Non-pigmented ciliary epithelial cell (primary cell): ENCODE measurements at regions not wholly inside any gene's neighbourhood (a gene's known extent, or its start where the extent isn't known, plus 50 kb on each side); places are given as distances from the start of the nearest gene placed in this dataset.
"Not testable (repeated sequence)": the region's sequence is repeated elsewhere in the genome, so short reads cannot be mapped to it uniquely, and the experiment has no call there.

Experiments used
- DNase-seq: peaks from one replicate; pipeline ENCODE4 v3.0.0-alpha.2; 2010; ENCODE audit warnings: low read depth

DNA sequence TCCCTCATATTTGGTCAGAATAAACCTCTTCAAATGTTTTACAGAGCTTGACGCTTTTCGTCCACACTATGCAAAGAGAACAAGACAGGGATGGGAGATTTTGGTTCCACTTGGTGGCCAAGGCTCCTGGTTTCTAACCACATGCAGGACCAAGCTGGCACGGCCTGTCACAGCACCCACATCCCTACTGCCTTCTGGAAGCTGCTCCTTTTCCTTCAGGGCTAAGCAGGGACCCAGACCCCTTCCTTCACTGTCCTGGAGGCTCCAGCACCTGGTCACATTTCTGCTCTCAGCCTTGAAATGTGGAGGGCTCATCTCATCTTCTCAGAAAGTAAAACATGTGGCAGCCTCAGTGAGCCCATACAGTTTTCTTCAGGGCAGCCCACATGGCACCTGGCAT lies 50.4 kb upstream of the ARHGEF7 start:
- no peak for DNase-seq

DNA sequence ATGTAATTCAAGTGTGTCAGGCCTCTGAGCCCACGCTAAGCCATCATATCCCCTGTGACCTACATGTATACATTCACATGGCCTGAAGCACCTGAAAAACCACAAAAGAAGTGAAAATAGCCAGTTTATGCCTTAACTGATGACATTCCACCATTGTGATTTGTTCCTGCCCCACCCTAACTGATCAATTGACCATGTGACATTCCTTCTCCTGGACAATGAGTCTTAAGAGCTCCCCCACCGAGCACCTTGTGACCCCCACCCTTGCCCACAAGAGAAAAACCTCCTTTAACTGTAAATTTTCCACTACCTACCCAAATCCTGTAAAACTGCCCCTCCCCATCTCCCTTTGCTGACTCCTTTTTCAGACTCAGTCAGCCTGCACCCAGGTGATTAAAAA lies 52.1 kb upstream of the ARHGEF7 start:
- no peak for DNase-seq

DNA sequence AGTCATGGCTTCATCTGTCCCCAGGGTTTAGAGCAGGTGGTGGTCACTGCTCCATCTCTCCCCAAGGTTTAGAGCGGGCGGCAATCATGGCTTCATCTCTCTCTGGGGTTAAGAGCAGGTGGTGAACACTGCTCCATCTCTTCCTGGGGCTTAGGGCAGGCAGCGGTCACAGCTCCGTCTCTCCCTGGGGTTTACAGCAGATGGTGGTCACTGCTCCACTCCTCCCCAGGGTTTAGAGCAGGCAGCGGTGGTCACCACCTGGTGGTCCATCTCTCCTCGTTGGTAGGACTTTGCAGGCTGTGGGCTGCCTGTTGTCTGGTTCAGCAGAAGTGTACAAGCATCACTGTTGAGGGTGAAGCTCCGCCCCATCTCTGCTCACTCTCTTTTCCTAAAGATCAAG lies 52.8 kb upstream of the ARHGEF7 start:
- no peak for DNase-seq

DNA sequence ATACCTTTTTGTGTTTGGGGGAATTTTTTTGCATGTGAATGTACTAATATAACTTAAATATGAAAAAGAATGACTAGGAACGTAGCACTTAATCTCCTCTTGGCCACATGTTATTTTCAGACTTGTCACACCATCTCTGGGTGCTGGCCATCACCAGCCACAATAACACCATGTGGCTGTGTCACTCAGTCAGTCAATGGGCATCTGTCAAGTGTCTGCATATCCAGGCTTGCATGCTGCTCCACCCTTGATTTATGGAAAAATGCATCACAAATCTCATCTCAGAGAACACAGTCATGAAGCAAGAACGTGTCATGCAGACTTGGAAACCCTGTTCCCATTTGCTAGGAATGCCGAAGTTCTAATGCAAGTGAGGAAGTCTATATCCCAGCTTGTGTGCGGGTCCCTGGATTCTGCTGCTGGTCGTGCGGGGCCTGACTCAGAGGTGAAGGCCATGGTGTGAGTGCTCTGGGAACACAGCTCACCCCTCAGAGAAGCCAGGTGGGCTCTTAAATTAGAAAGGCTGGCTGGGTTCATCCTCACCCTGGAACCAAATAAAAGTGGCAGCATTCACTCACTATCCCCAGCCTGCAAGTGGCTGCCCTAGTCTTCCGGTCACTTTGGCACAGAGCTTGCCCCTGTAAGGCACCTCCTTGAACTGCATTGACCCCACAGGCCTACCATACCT lies 53.6 kb upstream of the ARHGEF7 start:
- no peak for DNase-seq

DNA sequence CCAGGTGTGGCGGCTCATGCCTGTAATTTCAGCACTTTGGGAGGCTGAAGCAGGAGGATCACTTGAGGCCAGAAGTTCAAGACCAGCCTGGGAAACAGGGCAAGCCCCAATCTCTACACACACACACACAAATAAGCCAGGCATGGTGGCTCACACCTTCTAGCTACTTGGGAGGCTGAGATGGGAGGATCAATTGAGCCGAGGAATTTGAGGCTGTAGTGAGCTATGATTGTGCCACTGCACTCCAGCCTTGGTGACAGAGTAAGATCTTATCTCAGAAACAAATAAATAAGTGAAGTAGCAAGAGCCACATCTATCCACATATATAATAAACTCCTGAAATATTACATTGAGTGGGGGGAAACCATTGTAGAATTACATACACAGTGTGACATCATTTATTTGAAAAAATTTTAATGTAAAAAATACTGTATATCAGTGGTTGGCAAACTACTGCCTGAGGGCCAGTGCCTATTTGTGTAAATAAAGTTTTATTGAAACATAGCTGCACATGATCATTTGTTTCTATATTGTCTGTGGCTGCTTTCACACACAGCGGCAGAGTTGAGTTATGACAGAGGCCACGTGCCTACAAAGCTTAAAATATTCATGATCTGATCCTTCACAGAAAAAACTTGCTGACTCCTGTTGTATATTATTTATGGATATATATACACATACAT lies 54.7 kb upstream of the ARHGEF7 start:
- DNase-seq, result no peak

DNA sequence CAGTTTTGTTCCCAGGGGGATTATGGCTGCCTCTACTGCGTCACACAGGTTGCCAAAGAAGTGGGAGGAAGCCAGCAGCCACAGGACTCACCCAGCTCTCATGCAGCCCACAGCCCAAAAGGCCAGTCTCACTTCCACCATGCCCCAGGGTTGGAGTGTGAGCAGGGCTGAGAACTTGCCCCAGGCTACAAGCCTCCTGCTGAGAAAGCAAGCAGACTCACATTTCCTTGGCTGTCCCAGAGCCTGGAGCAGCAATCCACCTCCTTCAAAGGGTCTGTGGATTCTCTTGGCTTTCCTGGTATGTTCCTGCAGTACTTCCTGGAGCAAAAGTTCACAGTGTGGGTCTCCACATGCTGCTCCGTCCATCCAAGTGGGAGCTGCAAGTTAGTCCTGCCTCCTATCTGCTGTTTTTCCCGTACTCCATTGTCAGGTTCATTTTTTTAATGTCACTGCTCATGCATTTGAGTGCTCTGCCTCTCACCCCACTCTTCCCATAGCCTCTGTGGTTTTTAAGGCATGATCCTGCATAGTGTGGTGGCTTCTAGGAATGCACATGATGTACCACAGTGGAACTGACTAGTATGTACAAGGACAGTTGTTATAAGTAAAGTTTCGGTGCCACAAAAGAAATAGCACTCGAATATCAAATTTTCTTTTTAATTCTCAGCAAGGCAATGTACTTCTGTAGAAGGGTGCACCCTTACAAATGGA lies 56.2 kb upstream of the ARHGEF7 start:
- no peak for DNase-seq

DNA sequence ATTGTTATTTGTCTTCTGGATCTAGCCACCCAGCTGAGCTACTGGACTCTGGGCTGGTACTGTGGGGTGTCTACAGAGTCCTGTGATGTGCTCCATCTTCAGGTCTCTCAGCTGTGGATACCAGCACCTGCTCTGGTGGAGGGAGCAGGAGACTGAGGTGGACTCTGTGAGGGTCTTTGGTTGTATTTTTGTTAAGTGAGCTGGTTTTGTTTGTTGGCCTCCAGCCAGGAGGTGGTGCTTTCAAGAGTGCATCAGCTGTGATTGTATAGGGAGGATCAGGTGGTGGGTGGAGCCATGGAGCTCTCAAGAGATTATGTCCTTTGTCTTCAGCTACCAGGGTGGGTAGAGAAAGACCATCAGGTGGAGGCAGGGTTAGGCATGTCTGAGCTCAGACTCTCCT lies 56.8 kb upstream of the ARHGEF7 start:
- DNase-seq, result not testable (repeated sequence)

DNA sequence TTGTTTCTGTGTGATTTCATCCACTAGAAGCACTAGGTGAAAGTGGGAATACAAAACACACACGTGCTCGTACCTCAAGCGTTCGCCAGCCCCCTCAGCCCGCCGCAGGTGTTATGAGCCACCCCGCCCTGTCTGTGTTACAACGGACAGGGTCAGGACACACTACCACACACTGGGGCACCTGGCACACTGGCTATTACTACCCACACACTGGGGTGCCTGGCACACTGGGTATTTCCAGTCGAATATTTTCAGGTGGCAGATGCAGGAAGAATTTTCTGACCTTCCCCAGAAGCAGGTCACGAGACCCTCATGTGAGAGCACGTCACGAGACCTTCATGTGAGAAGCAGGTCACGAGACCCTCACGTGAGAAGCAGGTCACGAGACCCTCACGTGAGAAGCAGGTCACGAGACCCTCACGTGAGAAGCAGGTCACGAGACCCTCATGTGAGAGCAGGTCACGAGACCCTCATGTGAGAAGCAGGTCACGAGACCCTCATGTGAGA lies 63.3 kb upstream of the ARHGEF7 start:
- DNase-seq, result not testable (repeated sequence)

DNA sequence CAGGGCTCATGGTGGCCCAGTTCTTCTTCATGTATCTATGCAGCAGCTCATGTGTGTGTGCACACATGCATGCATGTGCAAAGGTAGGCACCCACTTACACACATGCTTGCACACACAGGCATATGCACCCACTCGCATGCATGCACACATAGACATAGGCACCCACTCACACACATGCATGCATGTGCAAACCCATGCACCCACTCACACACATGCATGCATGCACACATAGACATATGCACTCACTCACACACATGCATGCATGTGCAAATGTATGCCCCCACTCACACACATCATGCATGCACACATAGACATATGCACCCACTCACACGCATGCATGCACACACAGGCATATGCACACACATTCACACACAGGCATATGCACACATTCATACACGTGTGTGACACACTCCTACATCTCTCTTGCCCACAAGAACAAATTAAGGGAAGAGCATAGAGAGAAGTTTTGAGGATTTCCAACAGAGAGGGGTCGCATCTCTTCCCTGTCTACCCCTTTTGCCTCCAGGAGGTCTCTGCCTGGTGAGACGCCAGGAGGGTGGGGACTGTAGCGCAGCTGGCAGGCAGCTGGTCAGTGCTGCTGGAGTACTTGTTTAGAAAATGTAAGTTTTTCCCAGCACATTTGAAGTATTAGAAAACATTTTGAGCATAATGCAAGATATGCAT lies 63.9 kb upstream of the ARHGEF7 start:
- no peak for DNase-seq

DNA sequence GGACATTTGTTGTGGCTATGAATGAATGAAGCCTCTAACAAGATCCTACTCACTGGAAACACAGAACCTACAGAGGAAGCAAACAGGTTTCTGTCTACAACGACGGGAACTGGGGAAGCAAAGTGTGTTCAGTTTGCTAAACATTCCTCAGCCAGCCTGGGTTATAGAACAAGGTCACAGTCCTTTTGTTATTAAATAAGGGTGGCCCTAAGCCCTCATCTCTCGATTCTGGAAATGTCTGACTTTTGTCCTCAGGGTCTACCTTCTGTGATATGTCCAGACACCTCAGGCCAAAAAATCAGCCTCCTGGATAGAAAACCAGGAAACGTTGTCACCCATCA lies 64.6 kb upstream of the ARHGEF7 start:
- no peak for DNase-seq

DNA sequence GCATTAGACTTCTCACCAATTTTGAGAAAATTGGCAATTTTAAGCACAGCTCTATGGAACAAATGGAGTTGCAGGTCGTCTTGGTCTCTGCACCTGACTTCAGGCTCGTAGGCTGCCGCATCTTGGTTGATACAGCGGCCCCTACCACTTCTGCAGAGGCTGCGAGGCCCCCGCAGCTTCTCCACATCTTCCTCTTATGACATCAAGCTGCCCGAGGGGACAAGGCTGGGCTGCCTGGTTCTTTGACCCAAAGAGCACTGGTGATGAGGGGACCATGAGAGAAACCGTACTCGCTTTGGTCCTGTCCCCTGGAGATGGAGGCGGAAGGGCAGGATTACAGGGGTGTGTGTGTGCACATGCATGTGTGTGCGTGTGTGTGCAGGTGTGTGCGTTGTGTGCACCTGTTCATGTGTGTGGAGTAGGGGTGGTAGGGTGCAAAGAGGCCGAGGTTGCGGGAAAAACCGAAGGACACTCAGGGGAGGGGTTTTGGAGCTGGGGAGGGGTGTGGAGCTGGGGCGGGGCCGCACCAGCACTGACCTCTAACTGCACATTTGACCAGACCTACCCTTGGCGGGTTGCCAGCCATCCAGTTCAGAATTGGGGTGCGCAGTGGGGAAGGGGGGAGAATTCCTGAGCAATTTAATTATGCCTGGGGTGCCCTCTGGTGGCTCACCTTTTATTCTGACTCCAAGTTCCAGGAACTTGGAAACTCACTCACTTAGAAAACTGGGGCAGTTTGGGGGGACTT lies 65.1 kb upstream of the ARHGEF7 start:
- no peak for DNase-seq

DNA sequence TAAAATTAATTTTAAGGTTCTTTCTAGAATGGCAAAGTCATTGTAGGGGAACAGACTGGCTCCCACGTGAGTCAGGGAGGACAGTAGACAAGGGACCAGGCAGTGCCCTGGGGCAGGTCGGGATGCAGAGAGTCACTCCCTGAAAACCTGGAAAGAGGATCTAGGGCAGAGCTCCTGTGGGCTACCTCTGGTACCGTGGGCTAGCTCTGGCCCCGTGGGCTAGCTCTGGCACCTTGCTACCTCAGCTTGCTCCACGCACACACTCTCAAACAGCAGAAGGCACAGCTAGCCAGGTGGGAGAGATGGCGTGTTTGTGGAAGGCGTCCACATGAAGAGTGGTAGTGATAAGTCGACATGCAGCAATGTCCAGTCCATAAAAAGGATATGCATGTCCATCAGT lies 66.7 kb upstream of the ARHGEF7 start:
- no peak for DNase-seq

DNA sequence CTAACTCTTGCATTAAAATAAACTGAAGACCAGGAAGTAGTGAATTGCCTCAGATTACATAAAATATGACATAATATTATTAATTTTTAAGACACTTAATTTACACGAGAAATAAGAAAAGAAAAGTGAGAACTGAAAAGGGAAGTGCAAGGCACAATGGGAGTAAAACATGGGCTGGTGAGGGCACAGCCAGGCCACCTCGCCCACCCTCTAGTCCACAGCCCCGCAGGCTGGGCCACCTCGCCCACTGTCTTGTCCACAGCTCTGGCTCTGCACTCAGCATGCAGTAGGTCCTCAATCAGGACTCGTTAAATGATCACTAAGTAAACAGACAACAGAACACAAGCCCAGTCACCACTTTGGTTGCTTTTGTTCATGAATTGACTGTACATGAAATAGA lies 67.8 kb upstream of the ARHGEF7 start:
- DNase-seq, result no peak

DNA sequence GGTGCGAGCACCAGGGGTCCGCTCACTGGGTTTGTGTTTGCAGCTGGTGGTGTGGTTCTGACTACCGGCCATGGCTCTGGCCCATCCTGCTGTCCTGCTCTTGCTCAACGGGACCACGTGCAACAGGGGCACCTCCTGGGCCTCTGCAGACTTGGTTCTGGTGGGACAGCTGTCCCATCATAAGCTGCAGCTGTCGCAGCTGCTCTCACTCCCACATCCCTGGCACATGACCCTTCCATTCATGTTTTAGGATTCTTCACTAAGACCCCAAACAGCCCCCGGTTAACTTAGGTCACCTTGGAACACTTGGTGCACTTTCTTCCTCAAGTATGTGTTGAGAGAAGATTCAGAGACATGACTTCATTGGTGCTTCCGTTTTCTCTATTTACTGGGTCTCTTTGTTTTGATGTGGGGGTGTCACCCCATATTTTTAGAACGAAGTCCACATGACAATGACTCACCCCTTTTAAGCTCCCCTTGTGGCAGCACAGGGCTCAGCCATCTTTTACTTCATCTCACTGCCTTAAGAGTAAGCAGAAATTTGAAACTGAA lies 68.4 kb upstream of the ARHGEF7 start:
- DNase-seq, result no peak

DNA sequence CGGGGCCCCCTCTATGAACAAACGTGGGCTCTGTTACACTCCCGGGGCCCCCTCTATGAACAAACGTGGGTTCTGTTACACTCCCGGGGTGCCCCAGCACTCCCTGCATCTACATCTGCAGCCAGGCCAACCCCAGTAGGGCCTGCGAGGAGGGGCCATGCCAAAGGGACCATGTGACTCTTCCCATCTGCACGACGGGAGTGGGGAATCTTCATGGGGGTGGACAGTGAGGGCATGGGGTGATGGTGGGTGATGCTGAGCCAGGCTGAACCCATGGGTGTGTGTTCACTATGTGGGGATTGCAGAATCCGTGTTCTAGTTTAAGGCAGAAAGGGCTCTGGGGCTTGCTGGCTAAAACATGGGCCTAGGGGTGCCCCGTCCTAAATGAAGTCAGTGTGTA lies 69.9 kb upstream of the ARHGEF7 start:
- DNase-seq, result no peak

DNA sequence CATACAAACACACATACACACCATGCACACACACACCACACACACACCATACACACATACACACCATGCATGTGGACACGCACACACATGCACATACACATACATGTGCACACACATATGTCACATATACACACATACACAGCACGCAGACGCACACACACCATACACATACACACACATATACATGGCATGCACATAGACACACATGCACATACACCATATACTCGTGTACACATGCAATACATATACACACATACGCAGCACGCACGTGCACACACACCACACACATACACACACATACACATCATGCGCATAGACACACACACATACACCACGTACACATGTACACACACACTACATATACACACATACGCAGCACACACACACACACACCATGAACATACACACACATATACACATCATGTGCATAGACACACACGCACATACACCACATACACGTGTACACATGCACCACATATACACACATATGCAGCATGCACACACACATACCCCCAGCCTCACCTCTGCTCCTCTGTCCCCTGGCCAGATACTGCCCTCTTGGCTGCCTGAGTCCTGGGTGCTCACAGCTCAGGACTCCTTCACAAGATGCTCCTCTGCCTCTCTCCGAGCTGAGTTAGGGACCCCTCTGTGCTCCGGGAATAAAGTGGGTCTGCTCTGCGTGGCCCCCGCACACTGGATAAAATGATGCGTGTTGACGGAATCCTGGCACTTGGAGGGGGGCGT lies 70.9 kb upstream of the ARHGEF7 start:
- no peak for DNase-seq

DNA sequence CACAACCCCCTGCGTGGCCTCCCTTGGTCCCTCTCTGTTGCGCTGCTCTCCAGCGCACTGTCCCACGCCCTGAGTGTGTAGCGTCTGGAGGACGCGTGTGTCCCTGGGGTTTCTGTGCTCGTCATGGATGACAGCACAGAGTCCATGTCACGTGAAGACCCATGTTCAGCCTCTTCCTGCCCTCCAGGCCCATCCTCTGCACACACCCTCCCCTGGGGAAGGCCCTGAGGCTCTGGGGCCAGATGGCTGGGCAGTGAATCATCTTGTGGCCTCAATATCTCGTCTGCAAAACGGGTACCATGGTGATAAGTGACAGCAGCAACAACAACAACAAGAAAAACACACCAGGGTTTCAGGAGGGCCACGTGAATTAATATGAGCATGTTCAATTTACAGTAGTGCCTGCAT lies 71.5 kb upstream of the ARHGEF7 start:
- DNase-seq, result no peak

DNA sequence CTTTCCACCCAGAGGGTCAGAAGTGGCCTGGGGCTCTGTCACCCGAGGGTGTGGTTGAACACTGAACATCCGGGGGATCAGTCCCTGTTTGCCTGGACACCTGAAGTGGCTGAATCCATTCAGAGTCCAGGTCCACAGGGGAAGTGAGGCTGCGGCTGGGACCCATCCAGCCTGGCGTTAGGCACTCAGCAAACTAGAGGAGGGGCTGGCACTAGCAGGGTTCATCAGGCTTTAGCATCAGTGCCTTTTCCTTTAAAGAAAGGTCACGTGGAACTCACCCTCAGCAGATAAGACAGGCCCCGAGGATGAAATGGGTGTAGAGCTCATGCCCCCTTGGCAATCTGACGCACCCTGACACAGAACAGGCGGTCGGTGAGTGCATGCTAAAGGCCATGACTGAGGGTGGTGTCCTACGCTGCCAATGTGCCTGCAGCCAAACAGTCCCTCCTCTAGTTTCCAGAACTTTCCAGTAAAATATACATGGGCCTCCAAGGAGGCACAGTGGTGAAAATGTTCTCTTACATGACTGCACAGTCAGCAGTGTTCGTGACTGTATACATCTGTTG lies 72.4 kb upstream of the ARHGEF7 start:
- DNase-seq, result no peak

DNA sequence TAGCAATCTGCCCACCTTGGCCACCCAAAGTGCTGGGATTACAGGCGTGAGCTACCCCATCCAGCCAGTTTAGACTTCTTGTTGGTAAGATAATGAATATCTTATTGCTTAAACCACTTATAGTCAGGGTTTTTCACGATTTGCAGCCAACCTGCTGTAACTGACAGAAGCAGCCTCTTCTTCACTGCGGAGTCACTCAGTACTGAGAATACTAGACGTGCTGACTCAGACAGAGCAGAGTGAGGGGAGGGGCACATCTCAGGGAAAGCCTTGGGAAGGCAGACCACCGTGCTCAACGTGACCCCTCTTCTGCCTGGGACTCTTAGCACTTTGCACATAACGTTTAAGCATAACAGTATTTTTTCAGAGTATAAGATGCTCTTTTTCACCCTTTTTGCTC lies 74.3 kb upstream of the ARHGEF7 start:
- DNase-seq, result no peak

DNA sequence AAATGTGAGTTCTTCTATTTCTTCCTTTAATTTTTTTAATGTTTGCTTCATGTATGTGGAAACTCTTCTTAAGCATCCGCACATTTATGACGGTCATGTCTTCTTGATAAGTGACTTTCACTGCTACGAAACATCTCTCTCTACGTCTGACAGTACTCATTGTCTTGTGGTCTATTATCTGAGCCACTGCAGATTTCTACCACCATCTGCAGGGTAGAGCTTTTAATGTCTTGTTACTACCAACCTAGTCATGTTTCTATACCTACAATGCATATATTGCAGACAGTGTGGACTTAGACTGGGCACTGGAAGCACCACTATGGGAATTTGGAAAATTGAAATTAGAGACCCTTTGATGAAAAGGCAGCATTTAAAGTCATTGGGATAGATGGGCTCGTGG lies 75.4 kb upstream of the ARHGEF7 start:
- no peak for DNase-seq

DNA sequence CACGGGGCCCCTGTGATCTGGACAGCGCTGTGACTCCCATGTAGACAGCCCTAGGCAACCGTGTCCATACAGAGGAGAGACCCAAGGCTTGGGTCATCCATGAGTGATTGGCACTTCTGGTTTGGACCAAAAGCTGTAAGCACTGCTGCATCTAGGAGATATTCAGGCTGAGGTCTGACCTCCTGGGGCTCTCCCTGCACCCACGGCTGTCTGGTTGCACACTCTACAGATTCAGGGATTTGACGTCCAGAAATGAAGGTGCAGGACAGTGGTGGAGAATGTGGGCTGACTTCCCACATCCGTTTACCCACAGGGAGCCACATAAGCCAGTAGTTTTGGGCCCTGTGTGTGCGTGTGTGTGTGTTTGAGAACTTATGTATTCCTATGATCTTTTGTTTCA lies 76.2 kb upstream of the ARHGEF7 start:
- no peak for DNase-seq
